ENCODE measurements at regions not wholly inside any gene's neighbourhood (a gene's known extent, or its start where the extent isn't known, plus 50 kb on each side); places are given as distances from the start of the nearest gene placed in this dataset.

- no peak for TF ChIP-seq CTCF (IDR thresholded peaks at IDR 0.05; ENCODE audit: insufficient read depth, low read length)
- H3K4me3 ChIP-seq (ENCODE audit: low read depth, low read length), result no peak overlapping the region
- DNase-seq (ENCODE audit: low read depth), result no peak
Measured at GRCh38 chr5:145104106-145104505, 731.0 kb downstream of the PRELID2 start.

GRCh38 chr5:145101246-145101645 lies 733.9 kb downstream of the PRELID2 start:
- no peak overlapping the region for H3K4me3 ChIP-seq (ENCODE audit: low read depth, low read length)
- peak; percentile 26 for TF ChIP-seq CTCF (IDR thresholded peaks at IDR 0.05; ENCODE audit: insufficient read depth, low read length)
- DNase-seq (ENCODE audit: low read depth), result no peak

GRCh38 chr5:145090115-145090514 lies 745.0 kb downstream of the PRELID2 start:
- no peak for TF ChIP-seq CTCF (IDR thresholded peaks at IDR 0.05; ENCODE audit: insufficient read depth, low read length)
- no peak overlapping the region for H3K4me3 ChIP-seq (ENCODE audit: low read depth, low read length)
- DNase-seq (ENCODE audit: low read depth), result no peak

DNA sequence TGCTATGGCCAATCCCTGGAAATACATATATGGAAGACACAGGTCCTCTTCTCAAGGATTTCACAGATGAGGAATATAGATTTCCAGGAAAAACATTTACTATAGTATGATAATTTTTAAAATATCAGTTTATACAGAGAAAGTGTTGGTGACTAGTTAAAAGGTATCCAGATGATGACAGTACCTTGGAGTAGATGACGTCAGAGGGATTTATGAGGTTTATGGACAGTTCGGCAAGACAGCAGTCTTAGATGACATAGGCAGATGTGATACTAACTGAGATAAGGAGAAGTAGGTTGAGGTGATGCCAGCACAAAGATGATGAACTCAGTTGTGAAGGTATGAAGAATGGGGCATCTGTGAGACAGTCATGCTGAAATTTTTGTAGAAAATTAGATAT lies 750.3 kb downstream of the PRELID2 start:
- no peak for TF ChIP-seq CTCF (IDR thresholded peaks at IDR 0.05; ENCODE audit: insufficient read depth, low read length)
- DNase-seq (ENCODE audit: low read depth), result no peak
- H3K4me3 ChIP-seq (ENCODE audit: low read depth, low read length), result no peak overlapping the region

GRCh38 chr5:145077028-145077427 lies 758.1 kb downstream of the PRELID2 start:
- no peak for DNase-seq (ENCODE audit: low read depth)
- TF ChIP-seq CTCF (IDR thresholded peaks at IDR 0.05; ENCODE audit: insufficient read depth, low read length), result no peak
- H3K4me3 ChIP-seq (ENCODE audit: low read depth, low read length), result no peak overlapping the region

DNA sequence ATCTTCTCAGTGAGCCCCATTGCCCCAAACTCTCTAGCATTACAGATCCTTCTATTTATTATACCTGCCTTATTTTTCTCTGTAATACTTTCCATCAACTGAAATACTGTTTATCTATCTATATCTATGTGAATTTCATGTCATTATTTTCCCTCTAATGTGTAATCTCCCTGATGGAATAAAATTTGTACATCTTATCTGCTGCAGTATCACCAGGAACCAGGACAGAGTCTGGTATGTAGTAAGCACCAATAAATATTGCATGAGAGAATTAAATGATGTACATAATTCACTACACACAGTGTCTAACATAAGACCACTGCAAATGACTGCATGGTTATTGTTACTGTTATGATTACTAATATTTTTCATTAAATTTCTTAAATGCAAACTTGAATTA lies 759.1 kb downstream of the PRELID2 start:
- DNase-seq (ENCODE audit: low read depth), result no peak
- TF ChIP-seq CTCF (IDR thresholded peaks at IDR 0.05; ENCODE audit: insufficient read depth, low read length), result no peak
- H3K4me3 ChIP-seq (ENCODE audit: low read depth, low read length), result no peak overlapping the region

- H3K4me3 ChIP-seq (ENCODE audit: low read depth, low read length), result no peak overlapping the region
- DNase-seq (ENCODE audit: low read depth), result no peak
- no peak for TF ChIP-seq CTCF (IDR thresholded peaks at IDR 0.05; ENCODE audit: insufficient read depth, low read length)
Measured at GRCh38 chr5:145072889-145073288, 762.3 kb downstream of the PRELID2 start.
